ENCODE measurements at regions not wholly inside any gene's neighbourhood (a gene's known extent, or its start where the extent isn't known, plus 50 kb on each side); places are given as distances from the start of the nearest gene placed in this dataset.
"Not testable (repeated sequence)": the region's sequence is repeated elsewhere in the genome, so short reads cannot be mapped to it uniquely, and the experiment has no call there.

- DNase-seq (ENCODE audit: low read depth, low spot score): no peak
These were observed 120.5 kb upstream of the ZWINT start for GRCh38 chr10:56481521-56482091.

DNA sequence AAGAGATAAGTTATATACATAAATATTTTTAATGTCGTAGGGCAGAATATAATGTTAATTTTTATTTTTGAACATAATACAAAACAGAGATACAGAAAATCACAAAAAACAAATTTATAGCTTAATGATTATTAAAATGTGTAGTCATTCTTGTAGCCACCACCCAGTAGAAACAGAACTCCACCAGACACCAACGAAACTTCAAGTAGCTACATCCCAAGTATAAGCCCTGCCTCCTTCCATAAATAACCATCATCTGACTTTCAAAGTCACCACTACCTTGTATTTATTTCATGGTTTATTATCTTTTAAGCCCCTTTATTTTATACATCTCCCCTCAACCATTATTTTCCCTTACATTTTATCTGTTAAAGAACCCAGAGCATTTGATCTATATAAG, 111.9 kb upstream of the ZWINT start:
- no peak for DNase-seq (ENCODE audit: low read depth, low spot score)

DNA sequence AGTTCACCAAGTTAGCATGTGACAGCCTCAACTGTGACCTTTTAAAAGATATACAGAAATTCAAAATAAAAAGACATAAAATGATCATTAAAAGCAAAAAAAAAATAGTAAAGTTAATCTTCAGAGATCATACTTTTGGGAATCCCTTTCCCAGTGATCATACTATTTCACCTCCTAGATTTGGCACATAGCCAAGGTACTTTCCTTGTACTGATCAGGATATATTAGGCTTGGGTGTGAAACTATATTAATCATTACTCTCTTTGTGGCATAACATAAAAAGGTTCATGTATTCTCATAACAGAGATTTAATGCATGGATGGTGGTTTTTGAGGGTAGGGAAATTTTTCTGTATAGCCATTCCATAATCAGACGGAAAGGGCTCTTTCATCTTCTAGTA, 109.6 kb upstream of the ZWINT start:
- no peak for DNase-seq (ENCODE audit: low read depth, low spot score)

GRCh38 chr10:56469482-56469881, 108.4 kb upstream of the ZWINT start:
- no peak for DNase-seq (ENCODE audit: low read depth, low spot score)

GRCh38 chr10:56466005-56466404, 104.9 kb upstream of the ZWINT start:
- DNase-seq (ENCODE audit: low read depth, low spot score): no peak

DNA sequence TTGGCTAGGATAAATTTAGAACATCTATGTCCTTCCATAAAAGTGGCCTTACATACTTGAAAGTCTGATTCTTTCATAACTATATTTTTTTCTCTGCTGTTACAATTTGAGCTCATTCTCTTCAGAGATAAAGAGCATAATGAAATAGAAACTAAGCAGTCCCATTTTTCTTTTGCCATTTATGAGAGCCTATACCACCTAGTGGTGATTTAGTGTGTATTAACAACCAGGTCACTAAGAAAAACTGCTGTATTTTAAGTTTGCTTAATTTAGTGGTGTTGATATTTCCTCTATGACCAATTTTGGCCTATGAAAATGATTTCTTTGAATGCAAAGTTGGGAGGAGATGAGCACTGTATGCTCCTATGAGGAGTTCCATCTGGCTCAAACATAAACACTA, 88.7 kb upstream of the ZWINT start:
- no peak for DNase-seq (ENCODE audit: low read depth, low spot score)

DNA sequence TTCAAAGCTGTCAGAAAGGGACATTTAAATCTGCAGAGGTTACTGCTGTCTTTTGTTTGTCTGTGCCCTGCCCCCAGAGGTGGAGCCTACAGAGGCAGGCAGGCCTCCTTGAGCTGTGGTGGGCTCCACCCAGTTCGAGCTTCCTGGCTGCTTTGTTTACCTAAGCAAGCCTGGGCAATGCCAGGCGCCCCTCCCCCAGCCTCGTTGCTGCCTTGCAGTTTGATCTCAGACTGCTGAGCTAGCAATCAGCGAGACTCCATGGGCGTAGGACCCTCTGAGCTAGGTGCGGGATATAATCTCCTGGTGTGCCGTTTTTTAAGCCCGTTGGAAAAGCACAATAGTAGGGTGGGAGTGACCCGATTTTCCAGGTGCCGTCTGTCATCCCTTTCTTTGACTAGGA, 86.6 kb upstream of the ZWINT start:
- DNase-seq (ENCODE audit: low read depth, low spot score): not testable (repeated sequence)

- not testable (repeated sequence) for DNase-seq (ENCODE audit: low read depth, low spot score)
These were observed 80.3 kb upstream of the ZWINT start for GRCh38 chr10:56441337-56441736.
